Mesenchymal stem cell (in vitro differentiated cells and primary cell): ENCODE measurements at regions not wholly inside any gene's neighbourhood (a gene's known extent, or its start where the extent isn't known, plus 50 kb on each side); places are given as distances from the start of the nearest gene placed in this dataset.

Experiments used
- DNase-seq: peaks from one replicate; pipeline ENCODE4 v3.0.0-alpha.2; 2013
- H2AFZ ChIP-seq: one replicate; pipeline ENCODE4 v1.6.1; 2013; ENCODE audit warnings: low read depth, mild to moderate bottlenecking, control low read depth, inconsistent platforms, low read length, moderate library complexity
- H2AK5ac ChIP-seq: 2 replicates; pipeline ENCODE4 v1.6.1; 2013; ENCODE audit warnings: low read length, moderate library complexity, mild to moderate bottlenecking, inconsistent platforms; ENCODE audit not compliant: severe bottlenecking
- H2BK120ac ChIP-seq: one replicate; pipeline ENCODE4 v1.6.1; 2013; ENCODE audit warnings: low read depth, mild to moderate bottlenecking, inconsistent platforms, low read length, moderate library complexity
- H2BK12ac ChIP-seq, 2 experiments: one replicate each; pipeline ENCODE4 v1.6.1; 2013; ENCODE audit warnings: inconsistent platforms in 2 of 2, low read length in 2 of 2, mild to moderate bottlenecking in 2 of 2, moderate library complexity in 2 of 2, control low read depth in 1 of 2
- H2BK15ac ChIP-seq: one replicate; pipeline ENCODE4 v1.6.1; 2013; ENCODE audit warnings: mild to moderate bottlenecking, low read depth, inconsistent platforms; ENCODE audit not compliant: poor library complexity, severe bottlenecking
- H2BK5ac ChIP-seq: 2 replicates; pipeline ENCODE4 v1.6.1; 2013; ENCODE audit warnings: low read depth, mild to moderate bottlenecking, low read length, control low read depth, inconsistent platforms; ENCODE audit not compliant: poor library complexity, severe bottlenecking
- H3K14ac ChIP-seq, 2 experiments: one replicate each; pipeline ENCODE4 v1.6.1; 2013; ENCODE audit warnings: inconsistent platforms in 2 of 2, low read length in 2 of 2, control low read depth in 1 of 2, mild to moderate bottlenecking in 1 of 2, moderate library complexity in 1 of 2
- H3K18ac ChIP-seq, 2 experiments: one replicate each; pipeline ENCODE4 v1.6.1; 2013; ENCODE audit warnings: inconsistent platforms in 2 of 2, low read length in 2 of 2, control low read depth in 1 of 2, low read depth in 1 of 2, mild to moderate bottlenecking in 1 of 2
- H3K23ac ChIP-seq, 2 experiments: one replicate each; pipeline ENCODE4 v1.6.1; 2013; ENCODE audit warnings: inconsistent platforms in 2 of 2, low read length in 2 of 2, mild to moderate bottlenecking in 2 of 2, moderate library complexity in 2 of 2, control low read depth in 1 of 2
- H3K27ac ChIP-seq: 2 replicates; pipeline ENCODE4 v1.5.1; 2013; ENCODE audit warnings: mild to moderate bottlenecking, moderate library complexity, low read length, control low read depth, inconsistent platforms; ENCODE audit not compliant: poor library complexity, severe bottlenecking
- H3K27me3 ChIP-seq, 2 experiments: 2 replicates each; pipeline versions ENCODE4 v1.6.1 to v1.7.0; 2013; ENCODE audit warnings: low read length in 2 of 2, mild to moderate bottlenecking in 2 of 2, moderate library complexity in 2 of 2, control low read depth in 1 of 2, inconsistent platforms in 1 of 2; ENCODE audit not compliant: control insufficient read depth in 1 of 2, insufficient read depth in 1 of 2
- H3K36me3 ChIP-seq, 2 experiments: 2 replicates each; pipeline versions ENCODE4 v1.6.1 to v1.7.0; 2013; ENCODE audit warnings: low read length in 2 of 2, control low read depth in 1 of 2, inconsistent platforms in 1 of 2, low read depth in 1 of 2, mild to moderate bottlenecking in 1 of 2; ENCODE audit not compliant: insufficient read depth in 2 of 2, control insufficient read depth in 1 of 2
- H3K4ac ChIP-seq, 2 experiments: one replicate each; pipeline ENCODE4 v1.6.1; 2013; ENCODE audit warnings: inconsistent platforms in 2 of 2, low read length in 2 of 2, mild to moderate bottlenecking in 2 of 2, moderate library complexity in 2 of 2, control low read depth in 1 of 2, low read depth in 1 of 2
- H3K4me1 ChIP-seq: 2 replicates; pipeline ENCODE4 v1.6.1; 2013; ENCODE audit warnings: low read depth, low read length, control low read depth; ENCODE audit not compliant: control insufficient read depth, insufficient read depth
- H3K4me2 ChIP-seq: 2 replicates; pipeline ENCODE4 v1.6.1; 2013; ENCODE audit warnings: low read length, mild to moderate bottlenecking, inconsistent platforms; ENCODE audit not compliant: poor library complexity, severe bottlenecking
- H3K4me3 ChIP-seq, 2 experiments: 2 replicates each; pipeline versions ENCODE4 v1.5.1 to v1.7.0; 2013; ENCODE audit warnings: low read length in 2 of 2, mild to moderate bottlenecking in 2 of 2, control low read depth in 1 of 2, low read depth in 1 of 2; ENCODE audit not compliant: insufficient read depth in 1 of 2
- H3K79me1 ChIP-seq: replicated peaks from 2 replicates; pipeline ENCODE4 v1.6.1; 2013; ENCODE audit warnings: mild to moderate bottlenecking, control low read depth, low read length, inconsistent platforms; ENCODE audit not compliant: poor library complexity, severe bottlenecking
- H3K9ac ChIP-seq: 2 replicates; pipeline ENCODE4 v1.7.0; 2013; ENCODE audit warnings: mild to moderate bottlenecking, low read length, moderate library complexity
- H3K9me3 ChIP-seq: 2 replicates; pipeline ENCODE4 v1.7.0; 2013; ENCODE audit warnings: mild to moderate bottlenecking, low read length; ENCODE audit not compliant: control insufficient read depth
- H4K8ac ChIP-seq: one replicate; pipeline ENCODE4 v1.6.1; 2013; ENCODE audit warnings: inconsistent platforms, mild to moderate bottlenecking, low read length, moderate library complexity
- H4K91ac ChIP-seq: one replicate; pipeline ENCODE4 v1.6.1; 2013; ENCODE audit warnings: mild to moderate bottlenecking, low read length, inconsistent platforms
- WGBS: methylation state at CpG from one replicate; pipeline ENCODE4 v1.1.7; 2013; ENCODE audit warnings: mixed read lengths; 5-methylcytosine and 5-hydroxymethylcytosine counted together

GRCh38 chr22:48968201-48968959, 859.3 kb downstream of the BRD1 start:
- Histone ChIP-seq H3K4ac (no peak overlapping the region), H2AK5ac (no peak overlapping the region), H3K4me1 (no peaks in the 10 kb centered on the region), H2BK5ac (no peak overlapping the region), H3K9me3 (no peaks in the 10 kb centered on the region), H4K91ac (no peak overlapping the region), H3K36me3 (no peaks in the 10 kb centered on the region), H3K14ac (no peak overlapping the region), H2BK15ac (no peak overlapping the region), H3K23ac (no peak overlapping the region), H3K79me1 (no peaks in the 10 kb centered on the region), H3K9ac (no peak overlapping the region), H4K8ac (no peak overlapping the region), H3K18ac (no peak overlapping the region), H3K27ac (no peak overlapping the region), H2BK120ac (no peak overlapping the region), H3K4me3 (no peak overlapping the region), H3K4me2 (no peak overlapping the region), H2BK12ac (no peak overlapping the region), H3K27me3 (no peaks in the 10 kb centered on the region), H2AFZ (no peak overlapping the region)
- whole genome bisulfite sequencing, result 39% methylated on average over 11 of the region's 11 CpGs
- no peak for DNase-seq

- Histone ChIP-seq H2BK12ac (no peak overlapping the region), H4K8ac (no peak overlapping the region), H3K9ac (no peak overlapping the region), H3K4me1 (no peaks in the 10 kb centered on the region), H3K27me3 (no peaks in the 10 kb centered on the region), H3K79me1 (no peaks in the 10 kb centered on the region), H3K4me3 (no peak overlapping the region), H2BK5ac (no peak overlapping the region), H3K4ac (no peak overlapping the region), H3K9me3 (peaks cover 2% of the 10 kb centered on the region), H3K36me3 (no peaks in the 10 kb centered on the region), H3K27ac (no peak overlapping the region), H2BK120ac (no peak overlapping the region), H4K91ac (no peak overlapping the region), H2BK15ac (no peak overlapping the region), H2AFZ (no peak overlapping the region), H3K14ac (no peak overlapping the region), H3K4me2 (no peak overlapping the region), H3K18ac (no peak overlapping the region), H3K23ac (no peak overlapping the region), H2AK5ac (no peak overlapping the region)
- DNase-seq, result no peak
- WGBS, result no CpG with 5 or more reads among the region's 1 CpG
Observed at GRCh38 chr22:48963405-48963804, 864.3 kb downstream of the BRD1 start.

- H3K4me3 ChIP-seq, result no peak overlapping the region
- no peak overlapping the region for H3K18ac ChIP-seq
- H2AFZ ChIP-seq, result no peak overlapping the region
- no peak overlapping the region for H3K14ac ChIP-seq
- H3K27me3 ChIP-seq, result no peaks in the 10 kb centered on the region
- no peak overlapping the region for H2BK5ac ChIP-seq
- H4K8ac ChIP-seq, result no peak overlapping the region
- no CpG with 5 or more reads among the region's 2 CpGs for WGBS
- H3K4ac ChIP-seq, result no peak overlapping the region
- no peaks in the 10 kb centered on the region for H3K79me1 ChIP-seq
- no peak overlapping the region for H2BK120ac ChIP-seq
- no peak overlapping the region for H3K27ac ChIP-seq
- H2AK5ac ChIP-seq, result no peak overlapping the region
- no peak overlapping the region for H4K91ac ChIP-seq
- H3K23ac ChIP-seq, result no peak overlapping the region
- peaks cover 2% of the 10 kb centered on the region for H3K9me3 ChIP-seq
- no peak for DNase-seq
- no peak overlapping the region for H3K4me2 ChIP-seq
- H2BK15ac ChIP-seq, result no peak overlapping the region
- H3K36me3 ChIP-seq, result no peaks in the 10 kb centered on the region
- no peak overlapping the region for H3K9ac ChIP-seq
- no peak overlapping the region for H2BK12ac ChIP-seq
- H3K4me1 ChIP-seq, result no peaks in the 10 kb centered on the region
Observed at GRCh38 chr22:48961705-48962104, 866.0 kb downstream of the BRD1 start.

- Histone ChIP-seq H2BK12ac (no peak overlapping the region), H4K8ac (no peak overlapping the region), H3K9ac (no peak overlapping the region), H3K23ac (no peak overlapping the region), H3K79me1 (no peaks in the 10 kb centered on the region), H3K18ac (no peak overlapping the region), H4K91ac (no peak overlapping the region), H3K36me3 (no peaks in the 10 kb centered on the region), H2BK5ac (no peak overlapping the region), H2BK15ac (no peak overlapping the region), H3K4me2 (no peak overlapping the region), H3K4me3 (no peak overlapping the region), H2AFZ (no peak overlapping the region), H3K4me1 (no peaks in the 10 kb centered on the region), H3K27ac (no peak overlapping the region), H2BK120ac (no peak overlapping the region), H3K27me3 (no peaks in the 10 kb centered on the region), H3K4ac (no peak overlapping the region), H3K9me3 (peaks cover 2% of the 10 kb centered on the region), H2AK5ac (no peak overlapping the region), H3K14ac (no peak overlapping the region)
- WGBS, result 46% methylated on average over 6 of the region's 9 CpGs
- no peak for DNase-seq
Observed at GRCh38 chr22:48960980-48961660, 866.6 kb downstream of the BRD1 start.
